NCI-H82 (cell line): ENCODE measurements at regions not wholly inside any gene's neighbourhood (a gene's known extent, or its start where the extent isn't known, plus 50 kb on each side); places are given as distances from the start of the nearest gene placed in this dataset.

ENCODE experiments used
- DNase-seq: peaks from one replicate; lab custom pipeline; 2025; lab: John Stamatoyannopoulos, UW

DNA sequence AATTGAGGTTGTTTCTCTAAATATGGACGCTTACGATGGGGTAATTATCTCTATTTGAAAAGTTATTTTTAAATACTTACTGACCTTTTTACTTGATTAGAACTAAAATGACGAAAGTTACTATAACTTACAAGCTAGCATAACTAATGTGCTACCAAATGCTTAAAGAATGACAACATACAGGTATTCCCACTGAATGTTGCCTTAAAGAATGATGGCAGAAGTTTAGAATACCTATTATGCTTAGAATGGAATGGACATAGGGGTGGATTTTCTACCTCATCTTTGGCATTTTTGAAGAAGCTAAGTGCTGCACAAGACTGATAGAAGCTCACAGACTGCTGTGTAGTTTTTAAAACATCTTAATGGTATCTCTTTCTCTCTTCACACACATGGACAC, 284.8 kb downstream of the THBS2 start:
- DNase-seq = no peak

DNA sequence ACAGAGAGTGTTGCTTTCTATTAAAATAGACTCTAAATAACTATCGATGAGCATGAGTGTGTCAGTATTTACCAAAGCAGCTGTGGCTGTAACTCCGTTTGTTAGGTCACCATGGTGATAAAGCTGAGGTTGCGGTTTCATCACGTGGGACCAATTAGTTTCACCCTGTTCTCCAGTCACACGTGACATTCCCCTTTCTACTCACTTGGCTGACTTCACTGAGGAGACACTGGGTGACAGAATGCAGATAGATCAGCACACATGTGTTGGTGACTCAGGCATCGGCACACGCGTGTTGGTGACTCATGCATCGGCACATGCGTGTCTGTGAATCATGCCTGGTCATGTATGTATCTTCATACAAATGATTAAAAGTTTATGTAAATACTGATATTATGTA, 285.4 kb downstream of the THBS2 start:
- peak; percentile 57 for DNase-seq

DNA sequence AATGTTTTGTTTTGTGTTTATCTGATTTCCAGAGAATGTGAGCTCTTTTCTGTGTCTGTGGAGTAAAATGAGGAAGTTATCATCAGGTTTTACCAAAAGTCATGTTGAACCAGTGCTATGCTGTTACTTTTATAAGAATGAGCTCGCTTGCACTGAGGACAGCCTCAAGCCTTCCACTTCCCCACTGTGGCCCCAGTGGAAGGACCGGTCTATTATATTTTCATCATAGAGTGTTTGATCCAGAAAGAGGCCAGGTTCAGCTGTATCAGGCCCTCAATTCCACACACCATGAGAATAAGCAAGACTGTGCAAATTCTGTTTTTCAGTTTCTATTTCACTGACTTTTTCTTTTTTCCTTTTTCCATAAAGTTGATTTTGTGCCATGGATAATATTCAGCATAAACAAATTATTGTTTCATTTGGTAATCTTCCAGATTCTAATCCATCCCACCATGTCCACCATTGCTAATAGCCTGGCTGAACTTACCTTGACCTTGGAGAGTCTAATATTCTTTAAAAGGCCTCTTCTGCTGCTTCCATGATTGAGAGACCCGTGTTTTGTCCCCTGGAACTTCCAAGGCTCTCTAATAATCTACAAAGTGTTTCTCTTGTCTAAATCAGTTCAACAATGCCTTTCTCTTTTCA, 286.2 kb downstream of the THBS2 start:
- DNase-seq = no peak

DNA sequence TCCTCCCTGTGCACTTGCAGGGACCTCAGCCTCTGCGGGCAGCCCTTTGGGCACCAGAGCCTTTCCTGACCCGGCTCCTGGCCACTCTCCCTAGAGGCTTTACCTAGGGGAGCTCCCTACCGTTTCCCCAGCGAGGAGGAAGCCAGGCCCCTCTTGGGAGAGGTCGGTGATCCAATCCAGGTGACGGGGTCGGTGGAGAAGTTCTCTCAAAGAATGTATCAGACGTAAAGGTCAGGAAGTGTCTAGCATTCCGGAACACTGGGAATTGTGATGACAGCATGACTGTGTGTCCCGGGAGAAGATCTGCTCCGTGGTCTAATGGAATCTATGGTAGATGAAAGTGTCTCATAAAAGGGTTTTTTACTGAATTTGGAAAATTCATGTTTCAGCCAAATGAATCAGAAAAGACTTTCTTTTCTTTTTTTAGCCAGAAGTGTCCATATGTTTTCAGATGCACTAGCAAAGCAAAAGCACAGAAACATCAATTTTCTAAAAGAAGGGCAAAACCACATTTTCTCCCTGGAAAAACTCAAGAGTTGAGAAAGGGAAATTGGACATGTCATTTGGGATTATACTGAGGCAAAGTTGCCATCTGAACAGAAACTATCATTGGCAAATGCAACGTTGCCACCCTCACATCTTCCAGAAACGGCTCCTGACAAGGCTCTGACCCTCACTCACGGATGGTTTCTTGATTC, 289.4 kb downstream of the THBS2 start:
- DNase-seq = no peak

DNA sequence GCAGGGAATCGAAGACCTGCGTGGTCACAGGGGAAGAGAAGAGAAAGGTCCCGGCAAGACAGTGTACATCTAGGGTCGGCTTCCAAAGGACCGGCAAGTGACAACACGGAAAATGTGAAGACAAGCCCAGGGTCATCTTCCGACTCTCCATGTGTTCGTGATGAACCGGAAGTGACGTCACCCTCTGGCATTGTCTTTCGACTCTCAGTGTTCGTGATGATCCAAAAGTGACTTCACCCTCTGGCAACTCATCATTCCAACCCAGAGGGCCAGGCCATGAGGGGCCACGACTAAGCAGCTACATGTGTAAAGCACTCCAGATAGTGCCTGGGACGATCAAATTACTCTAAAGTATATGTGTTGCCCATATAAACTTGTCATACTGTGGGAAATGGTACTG, 290.8 kb downstream of the THBS2 start:
- no peak for DNase-seq

DNA sequence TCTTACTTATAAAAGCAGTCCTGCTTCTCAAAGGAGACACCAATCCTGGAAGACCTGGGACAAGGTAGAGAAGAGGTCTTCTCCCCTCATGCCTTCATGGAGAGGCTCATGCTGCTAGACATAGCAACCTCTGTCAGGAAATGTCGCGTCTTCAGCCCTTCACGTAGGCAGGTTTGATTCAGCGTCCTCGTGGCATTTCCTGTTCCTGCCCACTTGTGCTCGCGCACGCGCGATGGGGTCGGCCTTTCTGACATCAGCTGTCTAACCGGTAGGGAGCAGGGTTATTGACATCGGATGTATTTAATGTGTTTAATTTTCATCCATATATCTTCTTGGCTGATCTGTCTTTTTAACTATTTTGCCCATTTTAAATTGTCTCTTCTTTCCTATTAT, 292.4 kb downstream of the THBS2 start:
- DNase-seq = no peak

DNA sequence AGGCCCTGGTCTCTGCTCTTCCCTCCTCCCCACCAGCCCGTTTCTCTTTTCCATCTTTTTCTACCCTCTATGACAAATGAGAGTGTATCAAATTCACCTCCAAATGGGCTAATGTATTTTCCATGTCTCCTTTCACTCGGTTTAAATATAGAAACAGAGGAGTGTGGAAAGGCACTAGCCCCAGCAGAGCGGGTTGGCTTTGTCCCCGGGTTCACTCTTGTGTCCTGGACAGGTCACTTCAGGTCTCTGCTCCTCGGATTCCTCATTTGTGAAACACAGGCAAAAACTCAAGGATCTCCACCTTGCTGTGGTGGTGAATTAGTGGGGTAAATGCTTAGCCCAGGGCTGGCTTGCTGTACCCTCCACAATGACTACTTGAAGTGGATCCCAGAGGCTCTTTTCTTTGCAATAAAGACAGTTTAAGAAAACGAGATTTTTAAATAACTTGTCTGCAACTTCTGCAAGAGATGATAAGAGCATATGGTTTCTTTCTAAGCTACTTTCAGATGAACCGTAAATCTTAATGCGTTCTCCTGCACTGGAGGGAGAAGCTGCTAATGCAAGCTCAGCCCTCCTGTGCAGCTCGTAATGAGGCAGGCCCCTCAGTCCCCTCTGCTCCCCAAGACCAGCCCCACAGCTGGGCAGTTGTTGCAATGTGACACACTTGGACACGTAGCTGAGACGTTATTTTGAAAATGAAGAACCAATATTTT, 292.9 kb downstream of the THBS2 start:
- DNase-seq = no peak

DNA sequence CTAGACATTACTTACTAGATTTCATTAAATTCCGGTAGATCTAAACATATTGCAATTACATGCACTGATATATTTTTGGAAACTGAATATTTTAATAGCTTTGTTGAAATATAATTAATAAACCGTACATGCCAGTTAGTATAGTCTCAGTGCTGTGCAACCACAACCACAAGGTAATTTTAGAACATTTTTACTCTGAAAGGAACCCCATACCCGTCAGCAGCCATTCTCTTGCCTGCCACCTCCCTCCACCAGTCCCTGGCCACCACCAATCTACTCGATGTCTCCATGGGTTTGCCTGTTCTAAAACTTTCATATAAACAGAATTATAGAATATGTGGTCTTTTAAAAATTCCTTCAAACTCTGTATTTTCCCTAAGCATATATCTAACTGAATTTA, 293.9 kb downstream of the THBS2 start:
- DNase-seq = no peak

DNA sequence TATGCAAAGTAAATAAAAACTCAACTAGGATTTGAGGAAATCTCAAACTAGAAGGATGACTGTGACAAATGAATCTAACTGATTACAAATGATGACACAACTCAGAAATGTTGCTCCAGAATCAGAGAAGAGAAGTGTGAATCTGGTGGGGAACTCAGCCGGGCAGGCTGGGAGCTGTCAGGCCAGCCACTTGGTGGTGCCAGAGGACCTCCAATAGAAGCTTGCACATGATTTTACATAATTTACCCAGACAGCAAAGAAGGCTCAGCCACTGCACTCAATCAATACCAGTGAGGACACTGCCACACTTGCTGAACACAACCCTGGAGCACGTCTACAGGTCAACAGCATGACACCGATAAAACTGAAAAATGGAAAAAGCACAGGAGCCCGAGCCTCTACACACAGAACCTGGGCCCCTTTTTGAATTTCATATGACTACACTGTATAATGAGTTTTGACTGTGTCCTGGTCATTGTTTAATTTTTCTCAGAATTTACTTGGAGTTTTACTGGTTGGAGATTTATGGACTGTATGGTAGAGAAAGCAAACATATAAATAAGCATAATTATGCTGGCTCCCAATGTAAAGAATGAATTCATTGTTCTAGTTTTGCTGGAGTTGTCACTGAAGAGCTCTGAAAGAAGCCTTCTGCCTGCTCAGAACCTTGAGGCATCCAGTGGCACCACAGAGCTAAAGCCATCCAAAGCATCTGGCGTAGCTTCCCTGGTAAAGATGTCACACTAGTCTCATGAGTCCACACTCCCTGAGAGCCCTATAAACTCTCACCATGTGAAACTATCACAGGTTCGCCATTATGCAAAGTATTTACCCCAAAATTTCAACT, 296.5 kb downstream of the THBS2 start:
- DNase-seq = peak; percentile 54

DNA sequence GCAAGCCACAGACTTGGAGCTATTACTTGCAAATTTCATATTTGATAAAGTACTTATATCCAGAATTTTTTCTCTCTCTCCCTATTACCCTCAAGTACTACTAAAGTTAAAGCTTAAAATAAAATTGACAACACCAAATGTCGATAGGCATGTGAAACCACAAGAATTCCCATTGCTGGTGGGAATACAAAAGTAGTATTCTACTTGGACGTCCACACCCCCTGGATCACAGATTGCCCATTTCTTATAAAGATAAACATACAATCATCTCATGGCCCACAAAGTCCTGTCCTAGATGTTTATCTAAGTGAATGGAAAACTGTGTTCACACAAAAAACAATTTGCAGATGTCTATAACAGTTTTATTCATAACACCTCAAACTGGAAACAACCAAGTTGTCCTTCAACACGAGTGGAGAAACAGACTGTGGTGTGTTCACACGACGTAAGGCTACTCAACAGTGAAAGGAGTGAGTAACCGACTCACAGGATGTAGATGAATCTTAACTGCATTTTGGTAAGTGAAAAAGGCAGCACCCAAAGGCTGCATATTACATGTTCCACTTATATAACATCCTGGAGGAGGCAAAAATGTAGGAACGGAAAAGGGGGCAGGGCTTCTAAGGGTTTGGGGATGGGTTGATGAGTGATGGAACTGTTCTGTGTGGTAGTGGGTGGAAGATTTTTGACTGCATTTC, 297.4 kb downstream of the THBS2 start:
- no peak for DNase-seq

DNA sequence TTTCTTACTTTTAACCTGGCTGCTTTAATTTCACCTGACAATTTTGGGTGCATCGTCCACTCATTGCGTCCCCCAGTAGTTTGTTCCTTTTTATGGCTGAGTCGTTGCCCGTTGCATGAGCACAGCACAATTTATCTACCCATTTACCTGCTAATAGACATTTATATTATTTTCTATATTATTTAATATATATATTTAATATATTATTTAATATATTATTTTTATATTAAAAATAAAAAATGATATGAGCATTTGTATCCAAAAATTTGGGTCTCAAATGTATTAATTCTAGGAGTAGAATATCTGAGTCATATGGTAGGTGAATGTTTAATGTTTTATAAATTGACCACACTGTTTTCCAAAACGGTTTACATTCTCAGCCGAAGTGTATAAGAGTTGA, 300.2 kb downstream of the THBS2 start:
- DNase-seq = no peak

DNA sequence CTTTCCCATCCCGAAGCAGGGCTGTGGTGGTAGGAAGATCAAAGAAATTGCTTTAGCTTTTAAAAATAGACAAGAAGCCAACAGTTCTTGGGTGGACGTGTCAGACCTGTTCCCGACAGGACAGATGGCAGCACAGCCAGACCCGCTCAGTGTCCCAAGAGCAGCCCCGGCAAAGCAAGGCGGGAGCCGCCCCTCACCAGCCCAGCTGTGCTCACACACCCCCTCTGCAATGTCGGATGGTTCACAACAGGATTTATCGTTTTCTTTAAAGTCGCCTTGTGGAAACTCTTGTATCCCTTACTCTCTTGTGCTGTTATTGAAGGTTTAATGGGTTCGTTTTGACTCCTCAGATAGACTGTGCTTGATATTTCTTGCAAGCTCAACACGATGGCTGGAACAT, 302.4 kb downstream of the THBS2 start:
- no peak for DNase-seq

DNA sequence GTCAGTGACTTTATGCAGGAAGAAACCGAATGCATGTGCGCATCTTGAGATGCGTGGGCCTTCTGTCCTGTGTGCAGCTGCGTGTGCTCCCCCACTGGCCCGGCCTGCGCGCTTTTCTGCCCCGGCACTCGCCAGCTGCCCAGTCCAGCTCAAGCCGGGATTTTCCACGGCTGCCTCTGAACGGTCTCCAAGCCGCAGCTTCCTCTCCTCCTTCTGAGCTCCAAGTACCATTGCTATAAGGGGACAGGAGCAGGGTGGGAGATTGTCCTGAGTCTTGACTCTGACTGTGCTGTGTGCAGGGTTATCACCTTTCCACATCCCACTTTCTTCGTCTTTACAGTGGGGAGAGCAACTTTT, 302.8 kb downstream of the THBS2 start:
- no peak for DNase-seq

DNA sequence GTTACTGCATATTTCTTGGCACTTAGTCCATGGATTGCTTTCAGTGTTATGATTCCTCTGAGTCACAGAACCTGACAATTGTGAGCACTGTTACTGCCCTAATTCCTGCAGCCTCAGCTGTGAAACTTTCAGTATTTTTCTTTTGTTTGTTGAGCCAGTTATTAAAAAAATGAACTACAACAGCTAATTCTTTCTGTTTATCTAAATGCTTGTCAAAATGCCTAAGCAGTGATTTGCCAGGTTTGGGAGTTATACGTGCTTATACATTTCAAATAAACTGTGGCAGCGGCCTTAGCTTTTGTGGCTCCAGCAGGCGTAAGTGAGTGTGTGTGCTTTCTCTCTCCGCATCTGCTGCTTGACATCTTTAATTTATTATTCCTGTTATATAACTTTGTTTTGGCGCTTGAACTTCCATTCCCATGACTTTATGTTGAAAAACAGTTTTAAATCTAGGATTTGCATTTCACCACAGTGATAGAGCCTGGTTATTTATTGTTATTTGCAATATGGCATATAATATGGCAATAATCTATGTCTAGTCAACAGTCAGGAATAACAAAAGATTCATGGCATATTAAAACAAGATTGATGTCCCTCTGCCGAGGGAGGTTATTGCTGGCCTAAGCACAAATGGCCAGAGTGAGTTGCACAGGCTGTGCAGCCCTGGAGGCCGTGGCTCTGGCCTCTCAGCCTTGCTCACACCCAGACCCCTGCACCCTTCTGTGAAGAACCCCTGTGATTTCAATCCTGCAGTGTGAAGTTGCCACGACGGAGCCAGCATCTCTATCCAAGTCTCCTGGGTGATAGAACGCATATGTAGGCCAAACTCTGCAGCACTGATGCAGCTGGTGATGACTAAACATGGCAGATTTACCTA, 303.4 kb downstream of the THBS2 start:
- no peak for DNase-seq

DNA sequence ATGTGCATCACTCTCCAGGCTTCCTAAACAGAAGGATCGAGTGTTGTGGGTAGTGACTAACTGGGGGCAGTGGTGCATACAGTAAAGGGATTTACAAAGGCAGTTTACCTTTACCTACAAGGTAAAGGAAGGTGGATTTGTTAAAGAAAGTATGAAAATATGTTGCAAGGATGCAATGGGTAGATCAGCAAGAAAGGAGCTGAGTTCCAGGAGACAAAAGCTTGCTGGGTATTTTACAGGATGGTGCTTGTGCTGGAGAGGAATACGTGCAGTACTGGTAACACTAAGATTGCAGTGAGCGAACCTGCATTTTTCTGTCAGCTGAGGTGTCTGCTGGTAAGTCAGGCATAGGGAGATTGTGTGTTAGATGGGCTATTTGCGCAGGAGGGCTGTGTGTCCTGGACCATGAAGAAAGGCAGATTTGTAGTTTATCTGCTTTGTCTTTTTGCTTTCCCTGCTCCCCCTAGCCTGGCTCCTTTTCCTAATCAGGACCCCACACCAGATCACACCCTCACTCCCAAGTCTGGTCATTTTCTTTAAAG, 304.6 kb downstream of the THBS2 start:
- DNase-seq = no peak

DNA sequence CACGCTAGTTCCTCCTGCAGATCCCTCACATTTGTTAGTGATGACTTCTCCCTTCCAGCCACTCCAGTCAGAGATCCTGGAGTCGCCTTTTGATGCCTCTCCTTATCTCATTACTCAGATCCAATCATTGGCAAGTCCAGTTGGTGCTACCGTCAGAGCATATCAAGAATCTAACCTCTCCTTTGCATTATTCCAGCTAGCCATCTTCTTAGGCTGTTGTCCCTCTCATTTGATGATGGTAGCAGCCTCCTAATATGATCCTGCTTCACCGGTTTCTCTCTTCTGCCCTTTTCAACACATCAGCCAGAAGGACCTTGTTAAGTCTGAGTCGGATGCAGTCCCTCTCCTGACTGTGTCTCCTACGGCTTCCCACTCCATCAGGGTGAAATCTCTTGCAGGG, 305.6 kb downstream of the THBS2 start:
- no peak for DNase-seq

DNA sequence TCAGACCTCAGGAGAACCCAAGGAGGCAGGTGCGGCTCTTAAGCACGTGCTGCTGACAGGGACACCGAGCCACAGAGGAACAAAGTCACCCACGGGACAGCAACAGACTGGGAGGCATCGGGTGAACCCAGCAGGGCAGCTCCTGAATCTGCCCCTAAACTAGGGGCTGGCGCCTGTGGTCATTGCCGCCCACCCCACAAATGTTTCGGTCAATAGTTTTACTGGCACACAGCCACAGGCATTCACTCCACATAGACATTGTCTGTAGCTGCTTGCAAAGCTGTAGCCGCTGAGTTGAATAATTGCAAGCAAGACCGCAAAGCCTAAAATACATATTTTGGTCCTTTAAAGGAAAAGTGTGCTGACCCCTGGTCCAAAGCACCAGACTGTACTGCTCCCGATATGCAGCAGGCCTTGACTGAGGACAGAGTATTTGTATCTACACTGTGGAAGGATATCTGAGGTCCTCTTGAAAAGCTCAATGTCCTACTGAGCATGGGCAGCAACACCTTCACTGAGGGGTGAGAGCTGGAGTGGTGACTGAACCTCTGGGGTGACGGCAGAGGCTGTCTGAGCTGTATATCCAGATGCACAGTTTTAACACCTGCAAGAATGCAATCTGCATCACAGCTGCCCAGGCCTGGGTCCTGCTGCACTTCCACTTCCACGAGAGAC, 310.3 kb downstream of the THBS2 start:
- no peak for DNase-seq

DNA sequence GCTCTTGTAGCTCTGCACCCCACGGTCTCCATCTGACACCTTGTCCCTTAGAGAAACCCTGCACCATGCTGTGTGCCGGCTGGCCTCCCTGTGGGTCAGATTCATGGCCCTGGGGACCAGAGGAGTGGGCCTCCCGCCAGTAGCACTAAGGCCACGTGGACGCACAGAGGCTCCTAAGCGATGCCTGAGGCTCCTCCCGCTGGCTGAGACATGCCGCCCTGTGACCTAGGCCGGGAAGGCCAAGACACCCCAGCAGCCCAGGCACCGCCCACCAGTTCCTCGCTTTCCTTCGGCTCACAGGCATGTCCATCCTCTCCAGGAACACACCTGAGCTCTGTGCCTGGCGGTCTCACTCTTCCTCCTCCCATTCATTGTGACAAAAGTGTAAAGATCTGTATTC, 311.0 kb downstream of the THBS2 start:
- no peak for DNase-seq

DNA sequence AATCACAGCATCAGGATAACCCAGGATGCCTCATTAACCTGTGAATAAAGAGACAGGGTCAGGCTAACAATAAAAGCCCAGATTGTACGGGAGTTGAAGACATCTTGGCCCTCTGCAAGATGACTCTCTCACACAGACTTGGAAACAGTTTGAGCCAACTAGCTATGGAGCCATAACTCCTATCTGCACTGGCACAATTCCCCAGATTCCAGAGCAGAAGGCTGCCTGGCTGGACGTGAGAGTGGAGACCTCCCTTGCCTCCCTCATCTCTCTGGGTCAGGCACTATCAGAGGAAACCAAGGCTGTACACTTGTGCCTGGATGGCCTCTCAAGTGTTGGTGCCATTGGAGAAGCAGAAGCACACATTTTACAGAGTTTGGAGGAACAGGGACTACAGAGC, 312.6 kb downstream of the THBS2 start:
- no peak for DNase-seq

DNA sequence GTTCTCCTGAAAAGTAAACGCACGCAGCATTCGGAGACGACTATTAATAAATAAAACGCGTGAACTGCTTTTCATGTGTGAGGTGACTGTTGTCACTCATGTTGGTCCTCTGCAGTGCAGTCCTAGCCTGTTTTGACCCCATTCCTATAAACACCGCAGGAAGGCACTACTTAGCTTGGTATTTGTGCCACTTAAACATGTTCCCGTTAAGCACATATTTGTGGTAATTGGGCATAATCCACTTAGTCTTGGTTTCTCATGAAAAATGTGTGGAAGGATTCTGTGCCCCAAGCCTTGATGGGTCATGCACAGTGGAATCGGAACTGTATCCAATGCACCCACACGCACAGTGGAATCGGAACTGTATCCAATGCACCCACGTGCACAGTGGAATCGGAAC, 313.9 kb downstream of the THBS2 start:
- DNase-seq = no peak
